Adrenal gland (tissue), 5 donors: ENCODE measurements at regions not wholly inside any gene's neighbourhood (a gene's known extent, or its start where the extent isn't known, plus 50 kb on each side); places are given as distances from the start of the nearest gene placed in this dataset.

Experiments
- CTCF ChIP-seq, 6 experiments: fragments of 450-650 bp in 4 of 6; fragments of 200-600 bp in 2 of 6; sonication (generic) in 1 of 6; IDR thresholded peaks; 1 replicate in 5 of 6; 2 replicates in 1 of 6; pipeline versions ENCODE4 v1.5.1 to v1.8.0; 2016 to 2021; ENCODE audit warnings: antibody characterized with exemption in 6 of 6, mild to moderate bottlenecking in 2 of 6, moderate library complexity in 1 of 6
- POLR2A ChIP-seq, 2 donors: fragments of 450-650 bp; IDR thresholded peaks; one replicate each; pipeline ENCODE4 v1.6.1; 2017; ENCODE audit warnings: antibody characterized with exemption in 2 of 2, mild to moderate bottlenecking in 2 of 2, moderate library complexity in 1 of 2
- donor health status: DM: no; HTN: no; CAD: no.

GRCh38 chr18:40821596-40822243, 1133.3 kb upstream of the PIK3C3 start:
- no peak for TF ChIP-seq CTCF (IDR thresholded peaks at IDR 0.05)
- no peak for TF ChIP-seq POLR2A (IDR thresholded peaks at IDR 0.05)
